ENCODE measurements at regions not wholly inside any gene's neighbourhood (a gene's known extent, or its start where the extent isn't known, plus 50 kb on each side); places are given as distances from the start of the nearest gene placed in this dataset.

GRCh38 chr10:21170216-21170615 lies 273.1 kb upstream of the NEBL start:
- TF ChIP-seq, protein P1, sequence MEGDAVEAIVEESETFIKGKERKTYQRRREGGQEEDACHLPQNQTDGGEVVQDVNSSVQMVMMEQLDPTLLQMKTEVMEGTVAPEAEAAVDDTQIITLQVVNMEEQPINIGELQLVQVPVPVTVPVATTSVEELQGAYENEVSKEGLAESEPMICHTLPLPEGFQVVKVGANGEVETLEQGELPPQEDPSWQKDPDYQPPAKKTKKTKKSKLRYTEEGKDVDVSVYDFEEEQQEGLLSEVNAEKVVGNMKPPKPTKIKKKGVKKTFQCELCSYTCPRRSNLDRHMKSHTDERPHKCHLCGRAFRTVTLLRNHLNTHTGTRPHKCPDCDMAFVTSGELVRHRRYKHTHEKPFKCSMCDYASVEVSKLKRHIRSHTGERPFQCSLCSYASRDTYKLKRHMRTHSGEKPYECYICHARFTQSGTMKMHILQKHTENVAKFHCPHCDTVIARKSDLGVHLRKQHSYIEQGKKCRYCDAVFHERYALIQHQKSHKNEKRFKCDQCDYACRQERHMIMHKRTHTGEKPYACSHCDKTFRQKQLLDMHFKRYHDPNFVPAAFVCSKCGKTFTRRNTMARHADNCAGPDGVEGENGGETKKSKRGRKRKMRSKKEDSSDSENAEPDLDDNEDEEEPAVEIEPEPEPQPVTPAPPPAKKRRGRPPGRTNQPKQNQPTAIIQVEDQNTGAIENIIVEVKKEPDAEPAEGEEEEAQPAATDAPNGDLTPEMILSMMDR (conservative IDR thresholded peaks at IDR 0.05) = no peak
- no peak for TF ChIP-seq EZH2 (IDR thresholded peaks at IDR 0.05; ENCODE audit: low read depth)
